Panc1 (cell line): ENCODE measurements at regions not wholly inside any gene's neighbourhood (a gene's known extent, or its start where the extent isn't known, plus 50 kb on each side); places are given as distances from the start of the nearest gene placed in this dataset.

Source experiments
- ATAC-seq: fragments of 200-7000 bp; cut with Tn5 transposase; 2 replicates; pipeline ENCODE4 v1.9.1; 2020; ENCODE audit warnings: mild to moderate bottlenecking, moderate library complexity
- BruUV-seq: library from RNA; stranded (reverse); fragments of 400-500 nt; replicated peaks from 2 replicates; lab custom pipeline; 2021; lab: Mats Ljungman, UMichigan
- CTCF ChIA-PET: fragments of 300-600 bp; sonication (Branson Sonifier 250); formaldehyde crosslinking; loops from one replicate; lab custom pipeline; 2022; ENCODE audit warnings: antibody characterized with exemption; lab: Charles Lee
- POLR2A ChIA-PET: fragments of 300-600 bp; sonication (Branson Sonifier 250); formaldehyde crosslinking; loops from one replicate; lab custom pipeline; 2022; ENCODE audit warnings: antibody characterized with exemption; lab: Charles Lee
- DNase-seq: peaks from one replicate; pipeline ENCODE4 v3.0.0-alpha.2; 2010; ENCODE audit warnings: low read depth, low spot score
- H3K27ac ChIP-seq: 2 replicates; pipeline ENCODE4 v1.5.1; 2011; ENCODE audit warnings: mild to moderate bottlenecking, low read length, inconsistent platforms
- H3K27me3 ChIP-seq: fragments of 200-500 bp; sonication (Bioruptor generic); 2 replicates; pipeline ENCODE4 v1.6.0; 2014; ENCODE audit warnings: low read length, inconsistent platforms; ENCODE audit not compliant: control insufficient read depth, insufficient read depth
- H3K36me3 ChIP-seq: fragments of 200-500 bp; sonication (Bioruptor generic); 2 replicates; pipeline ENCODE4 v1.5.1; 2014; ENCODE audit warnings: inconsistent platforms, mild to moderate bottlenecking, low read length, moderate library complexity; ENCODE audit not compliant: control insufficient read depth, insufficient read depth
- H3K4me1 ChIP-seq: 2 replicates; pipeline ENCODE4 v1.5.1; 2011; ENCODE audit warnings: inconsistent platforms, mild to moderate bottlenecking, low read length, moderate library complexity; ENCODE audit not compliant: control insufficient read depth, insufficient read depth
- H3K4me3 ChIP-seq, 2 experiments: 2 replicates each; pipeline ENCODE4 v1.5.1; 2011 to 2012; ENCODE audit warnings: low read depth in 2 of 2, low read length in 2 of 2, mild to moderate bottlenecking in 2 of 2, inconsistent platforms in 1 of 2, moderate library complexity in 1 of 2
- H3K9me3 ChIP-seq: fragments of 200-500 bp; sonication (Bioruptor generic); 2 replicates; pipeline ENCODE4 v1.5.1; 2014; ENCODE audit warnings: low read depth, mild to moderate bottlenecking, inconsistent platforms, low read length, moderate library complexity; ENCODE audit not compliant: control insufficient read depth, insufficient read depth
- POLR2AphosphoS5 ChIP-seq: IDR thresholded peaks from 2 replicates; pipeline ENCODE4 v1.6.1; 2012; ENCODE audit warnings: mild to moderate bottlenecking, low read depth, low read length, moderate library complexity
- SIN3A ChIP-seq: IDR thresholded peaks from 2 replicates; pipeline ENCODE4 v1.6.1; 2012; ENCODE audit warnings: low read depth, mild to moderate bottlenecking, low read length, moderate library complexity, borderline replicate concordance; ENCODE audit not compliant: insufficient read depth
- TCF7L2 ChIP-seq: IDR thresholded peaks from 2 replicates; pipeline ENCODE4 v1.6.1; 2011; ENCODE audit warnings: mild to moderate bottlenecking, low read depth, low read length, inconsistent platforms
- in situ Hi-C: cut with HindIII; loops from 2 replicates; pipeline ENCODE4 v1.10.0; 2016; ENCODE audit warnings: low sequenced_read_pairs, low pct_unique_long_range_greater_than_20kb
- intact Hi-C: fragments of 100-400 bp; cut with micrococcal nuclease; formaldehyde crosslinking; loops from one replicate; pipeline ENCODE4 v1.10.0; 2022; ENCODE audit not compliant: unreplicated experiment
- TF ChIP-seq, protein P1 (sequence below): fragments of 450-650 bp; IDR thresholded peaks from 2 replicates; pipeline ENCODE4 v1.5.1; 2017; ENCODE audit warnings: mild to moderate bottlenecking
- TF ChIP-seq, protein P2 (sequence below), 2 experiments: IDR thresholded peaks; 2 replicates each; pipeline ENCODE4 v1.6.1; 2011 to 2012; ENCODE audit warnings: low read depth in 2 of 2, control low read depth in 1 of 2, low read length in 1 of 2, mild to moderate bottlenecking in 1 of 2, moderate library complexity in 1 of 2; ENCODE audit not compliant: insufficient read depth in 1 of 2

GRCh38 chr13:95479731-95480130 is 72.8 kb upstream of the CLDN10 start:
- POLR2A ChIA-PET, result no interaction called here
- Histone ChIP-seq H3K36me3 (no peaks in the 10 kb centered on the region), H3K9me3 (no peaks in the 10 kb centered on the region), H3K27me3 (no peaks in the 10 kb centered on the region), H3K27ac (no peak overlapping the region), H3K4me1 (no peaks in the 10 kb centered on the region), H3K4me3 (no peak overlapping the region)
- no TSS peak for BruUV-seq
- in situ Hi-C loops, result no loop called here
- intact Hi-C loops, result loop anchor here (5.0 kb wide), 1 partner anchor 287 kb away; no protein-coding TSS in a partner anchor
- CTCF ChIA-PET, result interaction anchor here (0.6 kb wide), 1 partner anchor 97 kb away, joined by 3 read pairs; no protein-coding TSS in a partner anchor
- TF ChIP-seq TCF7L2 (no peak), POLR2AphosphoS5 (no peak), SIN3A (no peak)
- TF ChIP-seq, protein P1, sequence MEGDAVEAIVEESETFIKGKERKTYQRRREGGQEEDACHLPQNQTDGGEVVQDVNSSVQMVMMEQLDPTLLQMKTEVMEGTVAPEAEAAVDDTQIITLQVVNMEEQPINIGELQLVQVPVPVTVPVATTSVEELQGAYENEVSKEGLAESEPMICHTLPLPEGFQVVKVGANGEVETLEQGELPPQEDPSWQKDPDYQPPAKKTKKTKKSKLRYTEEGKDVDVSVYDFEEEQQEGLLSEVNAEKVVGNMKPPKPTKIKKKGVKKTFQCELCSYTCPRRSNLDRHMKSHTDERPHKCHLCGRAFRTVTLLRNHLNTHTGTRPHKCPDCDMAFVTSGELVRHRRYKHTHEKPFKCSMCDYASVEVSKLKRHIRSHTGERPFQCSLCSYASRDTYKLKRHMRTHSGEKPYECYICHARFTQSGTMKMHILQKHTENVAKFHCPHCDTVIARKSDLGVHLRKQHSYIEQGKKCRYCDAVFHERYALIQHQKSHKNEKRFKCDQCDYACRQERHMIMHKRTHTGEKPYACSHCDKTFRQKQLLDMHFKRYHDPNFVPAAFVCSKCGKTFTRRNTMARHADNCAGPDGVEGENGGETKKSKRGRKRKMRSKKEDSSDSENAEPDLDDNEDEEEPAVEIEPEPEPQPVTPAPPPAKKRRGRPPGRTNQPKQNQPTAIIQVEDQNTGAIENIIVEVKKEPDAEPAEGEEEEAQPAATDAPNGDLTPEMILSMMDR, result no peak
- TF ChIP-seq, protein P2, sequence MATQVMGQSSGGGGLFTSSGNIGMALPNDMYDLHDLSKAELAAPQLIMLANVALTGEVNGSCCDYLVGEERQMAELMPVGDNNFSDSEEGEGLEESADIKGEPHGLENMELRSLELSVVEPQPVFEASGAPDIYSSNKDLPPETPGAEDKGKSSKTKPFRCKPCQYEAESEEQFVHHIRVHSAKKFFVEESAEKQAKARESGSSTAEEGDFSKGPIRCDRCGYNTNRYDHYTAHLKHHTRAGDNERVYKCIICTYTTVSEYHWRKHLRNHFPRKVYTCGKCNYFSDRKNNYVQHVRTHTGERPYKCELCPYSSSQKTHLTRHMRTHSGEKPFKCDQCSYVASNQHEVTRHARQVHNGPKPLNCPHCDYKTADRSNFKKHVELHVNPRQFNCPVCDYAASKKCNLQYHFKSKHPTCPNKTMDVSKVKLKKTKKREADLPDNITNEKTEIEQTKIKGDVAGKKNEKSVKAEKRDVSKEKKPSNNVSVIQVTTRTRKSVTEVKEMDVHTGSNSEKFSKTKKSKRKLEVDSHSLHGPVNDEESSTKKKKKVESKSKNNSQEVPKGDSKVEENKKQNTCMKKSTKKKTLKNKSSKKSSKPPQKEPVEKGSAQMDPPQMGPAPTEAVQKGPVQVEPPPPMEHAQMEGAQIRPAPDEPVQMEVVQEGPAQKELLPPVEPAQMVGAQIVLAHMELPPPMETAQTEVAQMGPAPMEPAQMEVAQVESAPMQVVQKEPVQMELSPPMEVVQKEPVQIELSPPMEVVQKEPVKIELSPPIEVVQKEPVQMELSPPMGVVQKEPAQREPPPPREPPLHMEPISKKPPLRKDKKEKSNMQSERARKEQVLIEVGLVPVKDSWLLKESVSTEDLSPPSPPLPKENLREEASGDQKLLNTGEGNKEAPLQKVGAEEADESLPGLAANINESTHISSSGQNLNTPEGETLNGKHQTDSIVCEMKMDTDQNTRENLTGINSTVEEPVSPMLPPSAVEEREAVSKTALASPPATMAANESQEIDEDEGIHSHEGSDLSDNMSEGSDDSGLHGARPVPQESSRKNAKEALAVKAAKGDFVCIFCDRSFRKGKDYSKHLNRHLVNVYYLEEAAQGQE (IDR thresholded peaks at IDR 0.05; ENCODE audit: insufficient read depth in 1 of 2, low read depth in 2 of 2, low read length in 1 of 2), result no peak
- ATAC-seq, result no peak
- no peak for DNase-seq

DNA sequence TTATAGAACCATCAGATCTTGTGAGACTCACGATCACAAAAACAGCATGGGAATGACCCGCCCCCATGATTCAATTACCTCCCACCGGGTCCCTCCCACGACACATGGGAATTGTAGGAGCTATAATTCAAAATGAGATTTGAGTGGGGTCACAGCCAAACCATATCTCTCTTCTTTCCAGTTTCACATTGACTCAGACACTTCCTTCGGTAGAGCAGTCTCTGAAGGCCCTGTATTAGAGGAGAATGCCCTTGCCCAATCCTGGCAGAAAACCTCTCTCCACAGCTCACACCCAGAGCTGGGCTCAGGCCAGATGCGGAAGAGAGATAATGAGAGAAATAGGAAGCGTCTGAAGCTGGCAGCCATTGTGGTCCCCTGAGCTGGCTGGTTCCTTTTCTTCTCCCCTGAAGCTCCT is 72.4 kb upstream of the CLDN10 start:
- CTCF ChIA-PET, result interaction anchor here (0.6 kb wide), 1 partner anchor 98 kb away, joined by 3 read pairs; no protein-coding TSS in a partner anchor
- intact Hi-C loops, result no loop called here
- POLR2A ChIA-PET, result no interaction called here

More for the DNA sequence above, 72.4 kb upstream of the CLDN10 start:
- H3K4me3 ChIP-seq, result no peak overlapping the region
- TF ChIP-seq, protein P1, result no peak
- TF ChIP-seq SIN3A (no peak), POLR2AphosphoS5 (no peak), TCF7L2 (no peak)
- TF ChIP-seq, protein P2 (IDR thresholded peaks at IDR 0.05; ENCODE audit: insufficient read depth in 1 of 2, low read depth in 2 of 2, low read length in 1 of 2), result no peak
- H3K4me1 ChIP-seq, result no peaks in the 10 kb centered on the region
- H3K27me3 ChIP-seq, result no peaks in the 10 kb centered on the region
- no peak for ATAC-seq
- H3K36me3 ChIP-seq, result no peaks in the 10 kb centered on the region
- in situ Hi-C loops, result no loop called here
- H3K9me3 ChIP-seq, result no peaks in the 10 kb centered on the region
- DNase-seq, result no peak
- no TSS peak for BruUV-seq
- no peak overlapping the region for H3K27ac ChIP-seq
